HS-5 (cell line): ENCODE measurements at regions not wholly inside any gene's neighbourhood (a gene's known extent, or its start where the extent isn't known, plus 50 kb on each side); places are given as distances from the start of the nearest gene placed in this dataset.
A peak's percentile ranks its signal among the peaks of the same experiment; 100 is the strongest.

Experiments
- DNase-seq: peaks from one replicate; pipeline ENCODE4 v3.0.0-alpha.2; 2012; ENCODE audit warnings: low read depth

GRCh38 chr3:11089931-11090330 is 64.4 kb upstream of the HRH1 start:
- no peak for DNase-seq

DNA sequence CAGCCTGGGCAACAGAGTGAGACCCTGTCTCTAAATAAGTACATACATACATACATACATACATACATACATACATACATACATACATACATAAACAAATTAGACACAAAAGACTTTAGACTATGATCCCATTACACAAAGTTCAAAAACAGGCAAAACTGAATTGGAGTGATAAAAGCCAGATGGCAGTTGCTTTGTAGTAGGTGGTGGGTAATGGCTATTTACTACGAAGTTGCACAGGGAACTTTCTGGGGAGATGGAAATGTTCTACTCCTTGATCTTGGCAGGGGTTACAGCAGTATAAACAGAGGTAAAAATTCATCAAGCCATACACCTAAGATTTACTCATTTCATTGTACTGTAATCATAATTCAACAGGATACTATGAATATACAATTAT is 63.7 kb upstream of the HRH1 start:
- no peak for DNase-seq

GRCh38 chr3:11091088-11091590 is 63.2 kb upstream of the HRH1 start:
- DNase-seq = no peak

DNA sequence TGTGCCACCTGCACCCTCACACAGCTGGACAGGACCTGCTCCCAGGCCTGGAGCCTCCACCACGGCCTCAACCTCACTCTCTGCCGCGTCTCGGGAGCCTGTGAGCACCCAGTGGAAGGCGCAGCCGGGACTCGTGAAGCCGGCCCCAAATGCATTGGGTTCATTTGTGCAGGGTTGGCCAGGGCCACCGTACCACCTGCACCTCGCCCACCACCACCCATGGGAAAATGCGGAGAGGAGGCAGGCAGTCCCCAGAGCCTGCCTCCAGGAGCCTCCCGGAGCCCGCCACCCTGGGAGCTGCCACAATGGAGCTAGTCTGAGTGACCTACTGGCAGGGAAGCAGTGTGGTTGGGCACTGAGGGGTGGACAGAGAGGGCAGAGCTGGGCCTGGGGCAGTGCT is 62.5 kb upstream of the HRH1 start:
- DNase-seq = no peak

DNA sequence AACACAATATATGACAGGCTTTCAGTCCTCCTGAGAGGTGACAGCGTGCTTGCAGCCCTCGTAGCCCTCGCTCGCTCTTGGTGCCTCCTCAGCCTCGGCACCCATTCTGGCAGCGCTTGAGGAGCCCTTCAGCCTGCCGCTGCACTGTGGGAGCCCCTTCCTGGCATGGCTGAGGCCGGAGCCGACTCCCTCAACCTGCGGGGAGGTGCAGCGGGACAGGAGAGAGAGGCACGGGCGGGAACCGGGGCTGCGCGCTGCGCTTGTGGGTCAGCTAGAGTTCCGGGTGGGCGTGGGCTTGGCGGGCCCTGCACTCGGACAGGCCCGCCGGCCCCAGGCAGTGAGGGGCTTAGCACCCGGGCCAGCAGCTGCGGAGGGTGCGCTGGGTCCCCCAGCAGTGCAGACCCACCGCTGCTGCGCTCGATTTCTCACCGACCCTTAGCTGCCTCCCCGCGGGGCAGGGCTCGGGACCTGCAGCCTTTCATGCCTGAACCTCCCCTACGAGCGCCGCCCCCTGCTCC is 60.4 kb upstream of the HRH1 start:
- no peak for DNase-seq

DNA sequence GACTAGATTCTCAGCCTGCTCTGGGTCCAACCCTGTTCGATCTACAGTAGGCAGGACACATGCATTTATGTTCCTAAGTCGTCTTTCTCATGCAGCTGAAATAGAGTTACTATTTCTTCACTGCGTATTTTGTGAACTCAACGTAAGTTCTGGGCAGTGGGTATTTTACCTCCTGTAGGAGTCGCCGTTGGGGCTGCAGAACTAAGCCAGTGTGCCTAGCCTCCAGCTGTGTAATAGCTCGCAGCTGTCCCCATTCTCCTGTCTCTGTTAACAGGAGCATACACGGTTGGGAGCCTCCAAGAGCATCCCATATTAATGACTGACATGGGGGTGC is 58.4 kb upstream of the HRH1 start:
- no peak for DNase-seq

- DNase-seq = peak; percentile 68
These were observed 57.8 kb upstream of the HRH1 start for GRCh38 chr3:11096266-11097139.

DNA sequence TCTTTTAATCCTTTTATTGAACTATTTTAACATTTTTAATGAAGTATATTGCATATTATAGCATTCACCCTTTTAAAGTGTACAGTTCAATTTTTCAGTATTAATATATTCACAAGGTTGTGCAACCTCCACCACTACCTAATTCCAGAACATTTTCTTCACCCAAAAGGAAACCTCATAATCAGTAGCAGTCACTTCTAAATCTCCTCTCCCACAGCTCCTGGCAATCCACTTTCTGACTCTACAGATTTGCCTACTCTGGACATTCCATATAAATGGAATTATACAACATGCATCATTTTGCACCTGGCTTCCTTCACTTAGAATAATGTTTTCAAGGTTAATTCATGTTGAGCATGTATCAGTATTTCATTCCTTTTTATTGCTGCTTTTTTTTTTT is 55.0 kb upstream of the HRH1 start:
- DNase-seq = no peak
